ENCODE measurements at regions not wholly inside any gene's neighbourhood (a gene's known extent, or its start where the extent isn't known, plus 50 kb on each side); places are given as distances from the start of the nearest gene placed in this dataset.

Small RNA genes lying in the stretch of these regions (small RNA-seq; reads per million reads assigned to genes)
- 0 to 0.05 reads per million in 2 experiments for gene MIR320D2

Measured in SK-MEL-5 (cell line).